ENCODE measurements at regions not wholly inside any gene's neighbourhood (a gene's known extent, or its start where the extent isn't known, plus 50 kb on each side); places are given as distances from the start of the nearest gene placed in this dataset.
A peak's percentile ranks its signal among the peaks of the same experiment; 100 is the strongest.

DNA sequence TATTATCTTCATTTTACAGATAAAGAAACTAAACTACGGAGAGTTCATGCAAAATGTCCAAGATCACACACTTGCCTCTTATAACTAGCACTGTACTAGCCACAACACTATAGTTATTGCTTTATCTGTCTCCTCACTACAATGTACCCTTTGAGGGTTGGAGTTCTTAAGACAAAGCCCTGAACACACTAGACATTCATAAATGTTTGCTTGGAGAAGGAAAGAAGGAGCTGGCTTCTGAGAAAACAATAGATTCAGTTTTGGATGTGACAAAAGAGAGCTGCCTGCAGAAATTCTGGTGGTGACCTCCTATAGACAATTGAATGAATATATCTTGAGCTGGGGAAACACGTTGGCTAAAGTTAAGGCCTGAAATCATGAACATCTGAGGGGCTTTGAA is 169.9 kb upstream of the ARHGEF26 start:
- no peak for DNase-seq

DNA sequence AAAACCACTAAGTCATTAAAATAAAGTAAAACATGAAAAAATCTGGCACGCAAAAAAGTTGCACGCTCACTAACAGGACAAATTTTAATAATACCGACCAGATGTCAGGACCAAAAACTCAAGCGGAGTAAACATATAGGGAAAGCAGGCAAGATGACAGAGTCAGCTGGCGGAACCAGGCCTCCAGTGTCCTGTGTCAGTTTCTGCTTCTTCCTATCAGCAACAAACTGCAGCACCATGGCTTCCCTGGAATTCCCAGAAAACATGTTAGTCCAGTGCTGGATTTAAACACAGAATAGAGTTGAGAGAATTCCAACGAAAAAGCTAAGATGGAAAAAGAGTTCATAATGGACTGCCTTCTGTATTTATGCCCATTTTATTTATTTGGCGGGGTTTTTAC is 169.1 kb upstream of the ARHGEF26 start:
- no peak for DNase-seq

DNA sequence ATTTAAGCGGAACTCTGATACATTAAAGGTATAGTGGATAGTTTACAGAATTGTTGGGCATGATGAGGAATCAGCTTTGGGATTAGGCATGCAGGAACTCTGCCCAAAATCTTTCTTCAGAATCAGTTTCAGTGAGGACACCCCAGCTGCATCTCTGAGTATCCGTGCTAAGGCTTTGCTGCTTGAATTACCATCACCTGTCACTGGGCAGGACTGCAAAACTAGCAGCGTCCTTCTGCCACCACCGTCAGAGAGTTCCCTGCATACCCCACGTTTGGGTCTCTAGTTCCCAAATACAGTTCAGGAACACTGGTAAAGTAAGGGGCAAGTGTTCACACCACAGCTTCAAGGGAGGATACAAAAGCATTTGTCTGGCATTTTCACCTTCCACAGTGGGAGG is 164.6 kb upstream of the ARHGEF26 start:
- DNase-seq = peak; percentile 15

DNA sequence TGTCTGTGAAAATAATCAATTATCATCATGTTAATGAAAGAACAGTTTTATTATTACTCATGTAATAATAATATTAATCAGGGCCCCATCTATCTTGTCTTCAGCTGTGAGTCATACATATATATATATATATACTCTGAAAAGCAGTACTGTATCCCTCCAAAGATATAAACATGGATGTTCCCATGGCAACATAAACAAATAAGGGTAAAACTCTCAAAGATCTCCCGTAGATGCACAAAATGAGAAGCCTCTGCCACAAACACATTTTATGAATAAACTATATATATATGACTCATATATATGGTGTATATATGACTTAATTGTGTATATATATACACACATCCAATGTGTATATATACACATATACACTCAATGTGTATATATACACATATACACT is 163.8 kb upstream of the ARHGEF26 start:
- DNase-seq = no peak

DNA sequence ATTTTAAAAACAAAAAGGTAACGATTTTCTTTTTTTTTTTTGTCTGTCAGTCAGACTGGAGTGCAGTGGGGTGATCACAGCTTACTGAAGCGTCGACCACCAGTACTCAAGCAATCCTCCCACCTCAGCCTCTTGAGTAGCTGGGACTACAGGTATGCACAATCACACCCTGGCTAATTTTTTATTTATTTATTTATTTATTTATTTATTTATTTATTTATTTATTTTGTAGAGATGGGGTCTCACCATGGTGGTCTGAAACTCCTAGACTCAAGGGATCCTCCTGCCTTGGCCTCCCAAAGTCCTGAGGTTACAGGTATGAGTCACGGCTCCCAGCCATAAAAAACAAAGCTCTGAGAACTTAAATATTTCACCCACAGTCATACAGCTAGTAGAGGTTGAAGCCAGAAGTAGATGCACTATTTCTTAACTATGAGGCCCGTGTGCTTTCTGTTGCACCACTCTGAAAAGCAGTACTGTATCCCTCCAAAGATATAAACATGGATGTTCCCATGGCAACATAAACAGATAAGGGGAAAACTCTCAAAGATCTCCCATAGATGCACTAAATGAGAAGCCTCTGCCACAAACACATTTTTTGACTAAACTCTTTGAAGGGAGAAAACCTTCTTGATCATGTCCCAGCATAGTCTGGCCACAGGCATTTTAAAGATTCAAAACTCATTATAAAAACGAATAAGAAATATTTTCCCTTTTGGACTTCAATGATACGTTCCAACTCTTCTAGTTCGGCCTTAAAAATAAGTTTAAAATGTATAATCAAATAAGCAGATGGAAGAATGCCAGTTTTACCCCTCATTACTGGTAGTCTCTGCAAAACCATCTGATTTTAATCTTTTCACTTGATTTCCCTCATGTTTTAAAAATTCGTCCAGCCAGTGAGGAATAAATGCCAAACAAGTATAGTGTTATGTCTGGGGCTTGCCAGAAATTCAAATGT is 162.3 kb upstream of the ARHGEF26 start:
- DNase-seq = no peak

DNA sequence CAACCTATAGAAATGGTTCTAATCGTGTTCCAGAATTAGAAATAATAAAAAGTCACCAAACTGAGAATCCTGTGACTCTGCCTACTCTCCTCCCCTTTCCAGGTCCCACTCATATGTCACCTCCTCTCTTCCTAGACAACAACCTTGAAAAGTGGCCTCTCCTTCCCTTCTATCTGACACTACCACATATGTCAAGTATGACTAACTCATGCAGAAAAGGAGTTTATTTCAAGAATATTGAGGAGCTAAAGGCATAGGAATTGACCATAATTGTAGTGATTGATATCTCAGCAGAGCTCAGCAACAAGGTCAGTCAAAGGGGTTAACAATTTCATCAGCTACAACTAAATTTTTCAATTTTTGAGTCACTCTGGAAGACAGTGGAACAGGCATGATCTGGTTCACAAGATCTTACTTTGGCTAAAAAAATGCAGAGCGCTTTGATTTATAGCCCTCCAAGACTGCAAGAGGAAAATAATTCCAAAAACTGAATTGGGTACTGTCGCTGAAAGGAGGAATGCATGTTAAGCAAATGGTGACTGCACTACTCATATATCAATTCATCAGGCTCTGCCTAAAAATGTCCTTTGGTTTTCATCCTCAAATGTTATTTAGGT is 160.6 kb upstream of the ARHGEF26 start:
- no peak for DNase-seq

DNA sequence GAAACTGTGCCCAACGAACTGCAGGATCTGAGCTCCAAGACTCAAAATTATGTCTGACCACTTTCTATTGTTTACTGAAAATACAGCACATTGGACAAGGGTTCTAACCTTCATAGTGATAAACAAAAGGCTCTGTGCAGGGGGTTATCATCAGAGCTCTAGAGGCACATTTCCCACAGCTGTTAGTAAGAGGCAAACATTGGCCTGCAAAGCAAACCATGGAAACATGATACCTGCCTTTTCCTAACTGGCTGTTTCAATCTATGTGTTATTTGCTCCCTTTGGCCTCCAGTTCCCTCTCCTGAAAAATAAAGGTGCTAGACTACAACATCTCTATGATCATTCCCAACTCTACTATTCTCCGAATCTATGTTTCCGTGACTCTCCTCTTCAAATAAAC is 159.7 kb upstream of the ARHGEF26 start:
- DNase-seq = peak; percentile 78

DNA sequence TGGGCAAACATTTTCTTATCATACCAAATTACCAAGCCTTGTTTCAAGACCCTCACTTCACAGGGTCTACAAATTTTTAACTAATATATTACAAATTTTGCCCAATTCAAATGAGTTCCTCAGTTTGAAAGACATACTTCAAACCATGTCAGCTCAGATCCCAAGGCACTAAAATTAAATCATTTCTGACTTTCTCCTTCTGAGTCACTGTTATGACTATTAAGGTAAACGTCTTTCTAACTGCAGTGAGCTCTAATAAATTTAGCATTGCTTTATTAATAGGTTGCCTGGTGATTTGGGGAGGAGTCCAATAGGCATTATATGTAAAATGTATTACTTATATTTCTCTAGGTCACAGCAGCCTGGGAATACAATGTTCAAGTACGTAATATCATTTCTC is 158.2 kb upstream of the ARHGEF26 start:
- no peak for DNase-seq

DNA sequence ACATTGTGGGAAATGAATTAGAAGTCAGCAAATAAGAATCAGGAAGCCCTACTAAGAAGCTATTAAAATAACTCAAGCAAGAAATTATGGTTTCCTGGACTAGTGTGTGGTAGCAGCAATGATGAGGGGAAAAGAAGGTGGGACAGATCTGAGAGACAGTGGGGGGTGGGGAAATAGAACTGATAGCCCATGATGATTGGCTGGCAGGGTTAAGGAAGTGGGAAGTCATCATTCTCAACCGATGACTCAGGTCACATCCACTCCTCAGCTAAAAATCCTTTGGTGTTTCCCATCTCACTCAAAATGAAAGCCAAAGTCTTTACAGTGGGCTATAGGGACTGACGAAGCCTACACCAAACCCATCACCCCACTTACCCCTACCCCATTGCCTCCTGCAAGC is 153.9 kb upstream of the ARHGEF26 start:
- no peak for DNase-seq

DNA sequence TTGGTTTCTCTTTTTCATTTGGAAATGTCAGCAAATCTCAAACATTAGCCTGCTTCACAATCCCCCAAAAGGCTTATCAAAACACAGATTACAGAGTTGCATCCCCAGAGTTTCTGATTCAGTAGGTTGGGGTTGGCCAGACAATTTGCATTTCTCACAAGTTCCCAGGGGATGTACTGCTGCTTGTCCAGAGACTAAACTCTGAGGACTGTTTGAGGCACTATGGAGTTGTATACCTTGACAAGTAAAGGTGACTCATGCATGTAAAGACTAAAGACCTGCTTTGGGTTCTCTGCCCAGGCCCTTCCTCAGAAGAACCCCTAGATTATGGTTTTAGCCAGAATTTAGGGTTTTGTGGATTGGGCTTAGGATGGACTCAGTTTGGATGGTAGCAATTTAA is 151.1 kb upstream of the ARHGEF26 start:
- DNase-seq = peak; percentile 73

DNA sequence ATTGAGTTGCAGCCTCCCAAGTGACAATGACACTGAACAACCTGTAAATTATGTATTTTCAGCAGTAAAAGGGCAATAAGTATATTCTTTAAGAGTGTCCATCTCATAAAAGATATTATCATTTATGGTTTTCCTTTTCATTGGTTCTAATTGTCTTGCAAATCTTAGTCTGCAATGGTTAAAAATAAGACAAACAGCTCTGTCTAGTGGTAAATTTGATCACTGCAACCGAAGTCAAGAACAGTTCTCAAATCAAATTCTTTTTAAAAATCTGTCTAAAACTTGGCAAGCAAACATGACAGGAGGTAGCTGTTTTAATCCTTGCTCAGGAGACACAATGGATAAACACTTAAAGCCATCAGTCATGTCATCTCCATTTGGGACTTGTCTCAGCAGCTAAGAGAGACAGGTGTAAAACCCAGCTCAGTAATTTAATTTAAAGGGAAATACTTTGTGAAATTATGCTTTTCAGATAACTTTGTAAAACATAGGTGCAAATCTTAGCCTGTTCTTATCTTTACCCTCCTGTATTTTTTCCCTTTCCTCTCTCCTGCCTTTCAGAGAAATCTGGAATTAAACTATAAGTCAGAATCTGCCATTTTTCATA is 150.3 kb upstream of the ARHGEF26 start:
- DNase-seq = peak; percentile 64

DNA sequence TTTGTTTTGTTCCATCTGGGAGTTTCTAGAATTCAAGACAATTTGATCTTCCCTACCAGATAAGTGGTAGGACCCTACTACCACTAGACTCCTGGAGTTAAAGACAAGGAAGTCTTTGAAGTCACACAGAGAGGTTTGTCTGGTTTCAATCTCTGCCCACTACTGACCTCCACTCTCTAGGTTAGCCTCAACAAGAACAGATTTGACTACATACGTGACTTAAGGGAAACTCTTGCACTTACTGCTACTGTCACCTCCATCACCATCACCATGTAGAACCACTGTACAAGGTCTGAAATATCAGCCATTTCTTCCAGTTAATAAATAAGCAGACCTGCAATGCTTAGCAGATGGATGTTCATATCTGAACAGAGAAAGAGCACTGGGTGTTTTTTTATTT is 148.3 kb upstream of the ARHGEF26 start:
- DNase-seq = no peak

DNA sequence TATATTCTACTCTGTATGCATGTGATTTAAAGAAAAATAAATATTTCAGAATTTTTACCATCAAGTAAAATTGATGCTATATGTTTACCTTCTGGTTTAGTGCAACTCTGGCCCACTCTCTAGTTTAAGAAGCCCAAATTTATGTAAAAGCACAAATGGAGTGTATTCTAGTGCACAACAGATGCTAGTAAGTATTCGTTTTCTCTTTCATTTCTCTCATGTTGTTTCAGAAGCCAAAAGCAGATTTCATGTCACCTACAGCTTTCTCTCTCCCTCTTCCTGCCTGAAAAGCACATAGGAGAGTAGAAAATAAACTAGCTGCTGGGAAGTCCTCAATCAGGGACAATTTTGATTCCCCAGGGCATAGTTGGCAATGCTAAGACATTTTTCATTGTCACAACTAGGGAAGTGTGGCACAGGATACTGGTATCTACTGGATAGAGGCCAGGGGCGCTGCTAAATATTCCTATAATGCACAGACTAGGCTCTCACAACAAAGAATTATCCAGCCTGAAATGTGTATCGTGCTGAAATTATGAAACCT is 147.4 kb upstream of the ARHGEF26 start:
- DNase-seq = peak; percentile 48

DNA sequence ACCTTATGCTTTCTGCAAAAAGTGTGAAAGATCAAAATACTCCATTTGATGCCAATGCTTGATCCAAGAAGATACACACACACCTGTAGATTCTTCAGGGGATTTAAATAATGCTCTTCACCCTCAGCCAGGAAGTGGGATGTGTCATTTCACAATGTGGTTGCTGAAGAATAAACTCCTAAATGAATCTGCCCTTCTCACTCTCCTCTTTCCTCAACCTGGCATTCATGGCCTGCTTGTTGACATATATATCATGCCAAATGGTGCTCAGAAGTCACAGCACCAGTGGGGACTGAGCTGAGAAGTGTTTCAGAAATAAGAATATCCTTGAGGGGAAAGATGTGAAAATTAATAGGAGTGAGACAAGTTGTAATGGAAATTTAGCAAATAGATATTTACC is 146.6 kb upstream of the ARHGEF26 start:
- DNase-seq = peak; percentile 59

DNA sequence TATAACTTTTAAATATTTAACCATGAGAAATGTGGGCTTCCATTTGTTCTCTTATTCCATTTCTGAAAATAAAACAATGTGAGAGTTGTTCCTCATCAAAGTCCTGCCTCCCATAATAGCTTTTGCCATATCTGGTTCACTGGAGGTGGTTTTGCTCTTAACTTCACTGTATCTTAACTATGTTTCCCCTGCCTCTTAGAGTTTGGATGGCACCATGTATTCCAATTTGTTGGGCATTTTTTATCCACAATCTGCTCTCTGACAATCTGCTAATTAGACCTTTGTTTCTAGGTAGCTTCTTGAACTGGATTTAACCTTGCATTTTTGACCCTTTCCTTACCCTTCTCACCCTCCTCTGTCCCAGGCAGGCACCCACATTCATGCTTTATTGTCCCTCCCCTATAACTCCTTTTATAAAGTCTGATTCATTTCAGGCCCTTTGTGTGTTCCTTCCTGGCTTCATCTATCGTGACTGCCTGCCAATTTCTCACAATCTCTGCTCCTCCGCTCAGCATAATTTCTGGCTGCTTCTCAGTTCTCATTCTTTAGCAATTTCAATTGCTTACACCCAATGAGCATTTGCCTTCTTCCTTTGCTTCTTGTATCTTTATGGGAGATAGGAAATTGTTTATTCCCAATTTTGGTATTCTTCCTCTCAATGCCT is 144.2 kb upstream of the ARHGEF26 start:
- peak; percentile 83 for DNase-seq

DNA sequence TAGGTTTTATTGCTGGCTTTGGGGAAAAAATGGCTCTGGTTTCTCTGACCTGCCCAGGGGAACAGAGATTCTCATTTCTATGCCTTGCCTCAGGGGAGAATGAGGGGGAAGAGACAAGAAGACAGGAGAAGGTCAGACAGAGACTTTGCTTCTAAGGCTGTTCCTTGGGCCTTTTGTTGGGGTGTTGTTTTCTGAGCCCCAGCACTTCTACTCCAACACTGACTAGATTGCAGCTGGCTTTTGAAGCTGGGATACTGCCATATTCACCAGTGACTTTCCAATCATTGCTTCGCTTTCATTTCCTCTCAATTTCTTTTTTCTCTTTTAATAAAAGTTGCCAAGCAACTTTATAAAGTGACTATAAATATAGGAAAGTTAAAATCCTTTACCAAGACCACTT is 143.2 kb upstream of the ARHGEF26 start:
- peak; percentile 45 for DNase-seq

DNA sequence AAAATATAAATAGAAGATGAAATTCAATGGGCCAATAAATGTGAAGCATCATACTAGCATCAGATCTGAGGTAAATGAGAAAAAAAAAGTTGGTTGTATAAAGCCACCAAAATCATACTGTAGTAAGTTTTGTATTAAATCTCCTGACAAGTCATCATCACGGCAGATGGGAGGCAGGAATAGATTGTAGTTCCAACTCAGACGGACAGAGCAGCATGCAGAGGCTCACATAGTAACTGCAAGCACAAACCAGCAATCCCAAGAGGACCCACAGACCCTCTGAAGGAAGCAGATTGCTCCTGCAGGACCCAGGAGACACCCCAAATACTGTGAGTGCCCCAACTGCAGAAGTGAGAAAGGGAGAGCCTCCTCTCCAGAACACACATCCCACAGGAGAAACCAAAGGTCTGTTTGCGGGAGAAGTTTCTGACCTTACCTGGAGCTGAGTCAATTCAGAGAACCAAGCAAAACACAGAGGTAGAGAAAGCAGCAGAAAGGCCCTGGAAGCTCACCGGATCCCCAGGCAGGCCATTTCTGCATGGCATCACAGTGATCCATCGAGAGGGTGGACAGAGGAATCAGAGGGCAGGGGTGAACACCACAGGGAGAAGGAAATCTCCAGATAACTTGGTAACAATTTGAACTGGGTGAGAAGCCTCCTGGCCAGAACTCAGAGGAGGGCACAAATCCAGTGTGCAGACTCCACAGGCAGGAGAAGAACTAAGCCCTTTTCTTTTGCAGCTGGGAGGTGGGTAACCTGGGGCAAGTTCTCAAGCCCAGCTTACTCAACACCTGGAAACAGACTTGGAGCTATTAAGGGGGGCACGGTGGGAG is 141.6 kb upstream of the ARHGEF26 start:
- peak; percentile 66 for DNase-seq

DNA sequence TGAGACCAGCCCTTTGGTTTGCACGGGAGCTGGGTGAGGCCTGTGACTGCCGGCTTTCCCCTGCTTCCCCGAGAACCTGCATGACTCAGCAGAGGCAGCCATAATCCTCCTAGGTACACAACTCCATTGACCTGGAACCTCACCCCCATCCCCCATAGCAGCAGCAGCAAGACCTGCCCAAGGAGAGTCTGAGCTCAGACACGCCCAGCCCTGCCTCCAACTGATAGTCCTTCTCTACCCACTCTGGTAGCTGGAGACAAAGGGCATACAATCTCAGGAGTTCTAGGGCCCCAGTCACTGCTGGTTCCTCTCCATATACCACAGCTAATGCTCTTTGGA is 141.0 kb upstream of the ARHGEF26 start:
- peak; percentile 89 for DNase-seq

DNA sequence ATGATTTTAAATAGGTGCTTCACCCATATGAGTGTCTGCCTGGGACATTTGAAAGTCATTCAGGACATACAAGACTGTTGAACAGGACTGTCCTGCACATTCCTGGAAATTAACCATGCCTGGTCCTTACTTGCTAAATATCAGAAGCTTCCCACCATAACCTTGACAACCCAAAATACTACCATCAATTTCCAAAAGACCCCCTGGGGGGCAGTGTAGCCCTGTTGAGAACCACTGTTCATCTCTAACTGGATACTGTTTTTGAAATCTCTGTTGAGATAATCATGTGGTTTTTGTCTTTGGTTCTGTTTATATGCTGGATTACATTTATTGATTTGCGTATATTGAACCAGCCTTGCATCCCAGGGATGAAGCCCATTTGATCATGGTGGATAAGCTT is 123.8 kb upstream of the ARHGEF26 start:
- DNase-seq = peak; percentile 6

DNA sequence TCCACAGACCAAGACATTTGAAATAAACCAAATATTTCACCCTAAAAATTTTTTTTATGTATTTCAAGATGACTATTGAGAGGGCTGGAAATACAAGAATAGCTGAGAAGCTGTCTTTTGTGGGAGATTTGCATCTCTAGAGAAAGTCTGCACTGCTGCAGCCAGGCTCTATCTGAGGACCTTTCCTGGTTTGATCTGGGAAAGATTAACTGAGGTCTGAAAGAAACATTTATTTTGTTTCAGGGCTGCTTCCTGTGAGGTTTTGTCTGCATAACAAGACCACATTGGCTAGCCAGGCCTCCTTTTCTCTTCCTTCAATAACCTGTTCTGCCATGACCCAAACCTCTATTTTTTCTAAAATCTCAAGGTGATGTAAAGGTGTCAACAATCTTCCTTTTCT is 117.5 kb upstream of the ARHGEF26 start:
- DNase-seq = no peak

DNA sequence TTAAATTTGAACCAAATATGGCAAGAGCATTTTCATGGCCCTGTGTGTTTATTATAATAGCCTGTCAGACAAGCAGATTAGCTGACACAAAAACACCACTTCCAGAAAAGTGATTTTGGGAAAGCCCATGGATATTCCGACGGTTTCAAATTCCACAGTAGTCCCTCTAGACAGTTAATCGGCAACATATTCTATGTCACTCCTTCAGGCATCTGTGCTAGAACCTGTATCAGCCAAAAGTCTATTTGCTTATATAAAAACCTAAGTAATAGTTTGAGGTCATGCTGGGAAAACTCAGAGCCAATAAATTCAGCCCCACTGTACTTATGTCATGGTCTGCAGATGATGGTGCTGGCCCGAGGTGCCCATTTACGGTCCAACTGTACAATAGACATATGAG is 110.2 kb upstream of the ARHGEF26 start:
- DNase-seq = peak; percentile 5

DNA sequence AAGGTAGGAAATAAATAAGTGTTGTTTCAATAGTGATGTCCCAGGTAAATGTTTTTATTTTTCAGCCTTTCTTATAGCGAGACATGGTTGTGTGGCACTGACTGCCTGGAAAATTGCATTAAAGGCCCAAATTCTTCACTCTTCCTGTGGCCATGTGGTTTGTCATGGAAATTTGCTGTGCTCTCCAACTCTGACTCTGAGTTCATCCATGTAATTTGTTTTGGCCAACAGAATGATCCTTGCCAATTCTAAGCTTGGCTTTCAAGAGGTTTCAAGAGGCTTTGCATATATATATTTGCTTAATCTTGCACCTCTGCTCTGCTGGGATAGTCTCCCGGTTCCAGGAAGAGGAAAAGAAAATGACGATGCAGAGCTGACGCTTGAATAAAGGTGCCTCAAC is 107.5 kb upstream of the ARHGEF26 start:
- no peak for DNase-seq

All from NCI-H69 (cell line).